HG03064 (cell line): ENCODE measurements at regions not wholly inside any gene's neighbourhood (a gene's known extent, or its start where the extent isn't known, plus 50 kb on each side); places are given as distances from the start of the nearest gene placed in this dataset.
"Not testable (repeated sequence)": the region's sequence is repeated elsewhere in the genome, so short reads cannot be mapped to it uniquely, and the experiment has no call there.

Experiments used
- ATAC-seq: cut with Tn5 transposase; IDR thresholded peaks from one replicate; pipeline ENCODE4 v1.9.1; 2021; ENCODE audit warnings: low read depth; ENCODE audit not compliant: unreplicated experiment

DNA sequence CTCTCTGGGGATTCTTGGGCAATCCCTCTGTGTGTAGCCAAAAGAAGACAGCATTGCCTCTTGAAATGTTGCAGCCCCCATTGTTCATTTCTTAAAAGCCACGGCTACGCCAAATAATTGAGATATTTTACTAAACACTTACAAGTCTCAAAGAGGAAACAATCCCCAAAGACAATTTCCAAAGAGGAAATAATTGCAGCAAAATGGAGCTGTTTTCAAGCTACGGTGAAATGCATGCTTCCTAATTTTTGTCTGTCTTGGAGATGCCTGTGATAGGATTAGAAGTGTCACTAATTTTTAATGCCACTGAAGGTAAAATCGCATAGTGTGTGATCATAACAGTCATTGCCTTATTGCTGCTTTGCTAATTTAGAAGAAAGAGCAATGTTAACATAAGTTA, 72.9 kb upstream of the NAMPT start:
- ATAC-seq, result no peak

DNA sequence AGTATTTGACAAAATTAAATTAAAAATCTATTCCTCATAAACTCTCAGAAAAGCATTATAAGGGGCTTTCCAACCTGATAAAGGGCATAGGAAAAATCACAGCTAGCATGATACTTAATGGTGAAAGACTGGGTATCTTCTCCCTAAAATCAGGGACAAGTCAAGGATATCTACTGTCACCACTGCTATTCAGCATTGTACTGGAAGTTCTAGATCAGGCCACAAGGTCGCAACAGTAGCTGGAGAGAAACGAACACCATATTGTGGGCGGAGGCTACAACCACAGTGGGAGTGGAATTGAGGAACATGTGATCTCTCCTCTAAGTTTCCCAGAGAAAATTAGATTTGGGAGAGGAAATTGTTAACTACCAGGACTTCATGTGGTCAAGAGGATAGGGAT, 70.0 kb upstream of the NAMPT start:
- ATAC-seq, result no peak

DNA sequence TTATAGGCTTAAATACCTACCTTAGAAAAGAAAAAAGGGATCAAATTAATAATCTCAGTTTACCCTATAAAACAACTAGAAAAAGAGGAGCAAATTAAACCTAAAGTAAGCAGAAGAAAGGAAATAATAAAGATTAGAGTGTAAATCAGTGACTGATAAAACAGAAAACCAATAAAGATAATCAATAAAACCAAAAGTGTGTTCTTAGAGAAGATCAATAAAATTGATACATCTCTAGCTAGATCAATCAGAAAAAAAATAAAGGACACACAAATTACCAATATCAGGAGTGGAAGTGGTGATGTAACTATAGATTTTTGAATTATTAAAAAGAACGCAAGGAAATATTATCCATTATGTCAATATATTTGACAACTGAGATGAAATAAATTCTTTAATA, 69.2 kb upstream of the NAMPT start:
- ATAC-seq, result no peak

DNA sequence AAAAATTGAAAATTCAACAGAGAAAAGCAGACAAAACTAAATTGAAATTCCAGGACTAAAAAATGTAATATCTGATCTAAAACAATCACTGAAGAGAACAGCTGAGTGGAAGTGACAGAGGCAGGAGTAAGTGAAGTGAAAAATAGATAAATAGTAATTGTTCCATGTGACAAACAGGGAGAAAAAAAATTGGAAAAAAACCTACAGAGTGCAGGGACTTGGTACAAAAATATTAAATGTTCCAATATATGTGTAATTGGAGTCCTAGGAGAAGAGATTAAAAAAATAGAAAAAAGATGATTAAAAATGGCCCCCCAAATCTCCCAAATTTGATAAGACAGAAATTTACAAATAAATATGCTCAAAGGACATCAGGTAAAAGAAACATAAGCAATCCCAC, 63.4 kb upstream of the NAMPT start:
- no peak for ATAC-seq

DNA sequence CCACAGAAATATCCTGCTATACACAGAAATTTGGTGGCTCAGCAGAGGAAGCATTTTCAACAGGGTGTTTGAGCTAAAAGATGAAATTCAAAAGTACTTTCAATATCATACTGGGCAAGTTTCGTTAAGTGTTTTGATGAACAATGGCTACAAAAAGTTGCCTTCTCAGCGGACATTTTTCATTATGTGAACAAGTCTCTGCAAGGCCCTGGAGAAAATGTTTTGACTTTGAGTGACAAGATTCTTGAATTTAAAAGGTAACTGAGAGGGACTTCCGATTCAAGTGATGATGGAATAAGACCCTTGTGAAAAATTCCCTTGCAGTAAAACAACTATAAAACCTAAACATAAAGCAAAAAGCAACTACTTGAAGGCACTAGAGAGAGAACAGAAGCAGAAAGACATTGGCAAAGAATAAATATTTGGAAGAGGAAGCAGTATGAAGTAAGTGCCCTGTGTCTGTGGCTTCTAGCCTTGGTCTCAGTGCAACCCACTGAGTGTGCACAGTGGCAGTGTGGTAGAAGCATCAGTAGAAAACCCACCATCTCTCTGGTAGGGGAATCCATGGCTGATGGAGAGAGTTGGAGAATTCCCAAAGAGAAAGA, 62.5 kb upstream of the NAMPT start:
- no peak for ATAC-seq

DNA sequence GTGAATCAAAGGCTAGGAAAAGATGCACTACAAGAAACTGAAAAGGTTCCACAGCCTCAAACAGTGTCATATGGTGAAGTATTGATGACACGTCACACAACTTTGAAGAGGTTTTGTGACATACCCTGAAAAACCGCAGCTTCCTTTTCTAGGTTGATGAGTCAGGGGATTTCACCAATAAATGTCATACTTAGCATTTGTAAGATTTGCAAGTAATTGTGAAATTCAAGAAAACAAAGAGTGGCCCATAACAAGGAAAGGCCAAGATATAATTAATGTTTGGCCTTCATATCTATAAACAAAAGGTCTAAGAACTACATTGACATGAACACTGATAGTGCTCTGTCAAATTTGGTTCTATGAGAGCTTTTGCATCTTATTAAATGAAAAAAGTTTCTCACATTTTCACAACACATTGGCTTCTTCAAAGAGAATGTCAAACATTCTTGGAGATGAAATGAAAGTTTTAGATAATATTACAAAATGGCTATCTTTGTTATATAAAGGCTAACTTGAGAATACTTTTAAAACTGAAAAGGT, 62.0 kb upstream of the NAMPT start:
- ATAC-seq, result peak; percentile 91

DNA sequence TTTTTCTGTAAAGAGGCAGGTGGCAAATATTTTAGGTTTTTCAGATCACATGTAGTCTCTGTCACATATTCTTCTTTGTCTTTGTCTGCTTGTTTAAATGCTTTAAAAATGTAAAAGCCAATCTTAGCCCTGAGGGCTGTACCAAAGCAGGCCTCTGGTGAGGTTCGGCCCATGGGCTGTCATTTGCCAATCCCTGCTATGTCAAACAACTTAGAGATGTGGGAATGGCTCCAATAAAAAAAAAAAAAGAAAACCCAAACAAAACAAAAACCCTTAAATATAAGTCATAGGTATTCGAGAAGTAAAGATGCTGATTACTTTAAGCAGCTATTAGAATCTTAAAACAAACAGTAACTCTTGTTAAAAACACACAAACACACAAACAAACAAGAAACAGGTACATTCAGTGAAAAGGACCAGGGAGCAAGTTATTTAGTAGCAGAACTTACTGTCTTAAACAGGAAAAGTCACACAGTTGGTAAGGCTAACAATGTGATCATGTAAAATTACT, 61.4 kb upstream of the NAMPT start:
- ATAC-seq, result no peak

DNA sequence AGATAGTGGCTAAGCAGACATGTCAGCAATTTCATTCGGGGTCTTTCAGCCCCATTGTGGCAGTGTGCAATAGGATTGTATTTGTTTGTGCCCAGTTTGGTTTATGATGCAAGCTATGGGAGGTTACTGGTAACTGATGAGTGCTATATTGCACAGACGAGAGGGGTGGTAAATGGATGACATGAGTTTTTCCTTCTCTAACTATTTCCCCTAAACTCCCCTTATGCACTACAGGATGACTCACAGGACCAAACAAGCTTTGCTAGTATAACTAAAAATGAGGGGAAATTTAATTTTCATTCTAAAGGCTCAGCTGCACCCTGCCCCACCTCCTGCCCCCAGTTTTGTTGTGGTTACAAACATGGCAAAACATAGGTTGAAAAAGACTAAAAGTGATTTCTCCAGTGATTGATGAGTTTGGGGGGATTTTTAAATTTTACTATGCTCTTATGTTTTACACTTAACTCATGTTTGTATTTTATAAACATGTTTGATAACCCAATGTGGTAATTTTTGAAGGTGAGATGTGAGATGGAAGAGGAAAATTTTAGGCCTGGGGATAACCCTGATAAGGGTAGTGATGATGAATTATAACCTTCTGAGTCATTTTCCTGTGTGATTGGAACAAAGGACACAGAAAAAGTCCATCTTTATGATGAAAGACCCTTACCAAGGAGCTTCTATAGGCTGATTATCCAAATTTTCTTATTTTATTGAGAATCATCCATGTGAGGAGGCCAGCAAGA, 60.8 kb upstream of the NAMPT start:
- no peak for ATAC-seq

DNA sequence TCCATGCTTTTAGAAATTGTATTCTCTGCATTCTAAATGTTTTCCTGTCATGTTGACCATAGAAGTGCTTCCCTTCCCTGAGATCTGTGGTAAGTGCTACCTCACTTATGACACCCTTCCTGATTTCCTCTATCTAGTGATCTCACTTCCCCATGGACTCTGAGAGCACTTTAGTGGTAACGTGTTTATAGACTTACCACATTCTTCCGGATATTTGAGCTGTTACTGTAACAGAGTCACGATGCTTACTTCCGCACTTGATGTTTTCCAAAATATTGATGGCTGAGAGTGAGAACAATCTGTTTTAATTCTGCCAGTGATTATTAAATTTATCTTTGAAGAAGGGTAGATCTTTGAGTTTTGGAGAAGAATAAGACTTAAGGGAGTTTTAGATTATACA, 60.1 kb upstream of the NAMPT start:
- no peak for ATAC-seq

DNA sequence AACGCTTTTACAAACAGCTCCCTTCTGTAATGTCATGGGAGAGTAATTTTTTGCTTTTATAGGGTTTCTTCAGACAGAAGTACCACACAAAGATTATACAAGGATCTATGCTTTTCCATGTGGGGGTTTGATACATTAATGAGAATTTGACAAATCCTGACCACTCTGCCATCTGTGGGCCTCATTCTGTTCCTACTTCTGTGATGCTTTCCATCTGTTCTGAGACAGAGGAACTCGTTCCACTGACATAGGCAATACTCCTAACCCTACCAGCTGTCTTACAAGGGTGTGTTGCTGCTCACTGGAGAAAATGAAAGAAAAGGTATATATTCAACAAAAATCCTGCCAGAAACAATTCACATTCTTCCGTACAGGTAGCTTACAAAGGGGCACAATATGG, 59.4 kb upstream of the NAMPT start:
- ATAC-seq, result no peak

DNA sequence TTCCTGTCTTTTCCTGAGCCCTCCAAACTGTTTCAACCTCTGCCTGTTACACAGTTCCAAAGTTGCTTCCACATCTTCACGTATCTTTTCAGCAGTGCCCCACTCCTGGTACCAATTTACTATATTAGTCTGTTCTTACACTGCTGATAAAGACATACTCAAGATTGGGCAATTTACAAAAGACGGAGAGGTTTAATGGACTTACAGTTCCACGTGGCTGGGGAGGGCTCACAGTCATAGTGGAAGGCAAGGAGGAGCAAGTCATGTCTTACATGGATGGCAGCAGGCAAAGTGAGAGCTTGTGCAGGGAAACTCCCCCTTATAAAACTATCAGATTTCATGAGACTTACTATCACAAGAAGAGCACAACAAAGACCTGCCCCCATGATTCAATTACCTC, 57.3 kb upstream of the NAMPT start:
- ATAC-seq, result not testable (repeated sequence)

DNA sequence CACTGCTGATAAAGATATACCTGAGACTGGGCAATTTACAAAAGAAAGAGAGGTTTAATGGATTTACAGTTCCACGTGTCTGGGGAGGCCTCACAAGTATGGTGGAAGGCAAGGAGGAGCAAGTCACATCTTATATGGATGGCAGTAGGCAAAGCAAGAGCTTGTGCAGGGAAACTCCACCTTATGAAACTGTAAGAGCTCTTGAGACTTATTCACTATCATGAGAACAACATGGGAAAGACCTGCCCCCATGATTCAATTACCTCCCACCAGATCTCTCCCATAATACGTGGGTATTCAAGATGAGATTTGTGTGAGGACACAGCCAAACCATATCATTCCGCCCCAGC, 55.4 kb upstream of the NAMPT start:
- ATAC-seq, result not testable (repeated sequence)

DNA sequence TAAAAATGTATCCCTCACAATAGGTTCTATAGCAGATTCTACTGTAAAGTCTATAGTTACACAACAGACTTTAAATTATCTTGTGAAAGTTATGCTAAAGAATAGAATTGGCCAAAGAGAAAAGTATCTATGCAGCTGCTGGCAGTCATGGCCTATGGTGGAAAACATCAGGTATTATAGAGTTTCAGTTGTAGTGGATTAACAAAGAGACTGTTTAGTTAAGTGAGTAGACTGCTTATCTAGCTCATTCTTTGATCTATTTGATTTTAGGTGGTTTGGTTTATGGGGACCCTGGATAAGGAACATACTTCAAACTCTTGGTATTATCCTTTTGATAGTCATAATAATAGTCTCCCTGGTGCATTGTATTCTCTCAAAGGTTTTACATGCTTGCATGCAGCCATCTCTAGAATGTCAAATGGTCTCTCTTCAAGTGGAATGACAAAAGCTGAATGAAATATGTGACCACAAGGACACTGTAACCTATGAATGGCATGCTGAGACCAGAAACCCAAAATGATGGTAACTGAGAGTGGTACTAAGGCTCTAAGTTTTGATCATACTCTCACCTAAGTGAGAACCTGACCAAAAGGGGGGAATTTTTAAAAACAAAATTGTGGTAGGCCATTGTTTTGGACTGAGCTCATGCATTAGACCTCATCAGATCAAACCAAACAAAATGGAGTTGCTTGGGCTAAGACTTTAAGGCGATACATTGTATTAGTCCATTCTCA, 54.9 kb upstream of the NAMPT start:
- no peak for ATAC-seq

DNA sequence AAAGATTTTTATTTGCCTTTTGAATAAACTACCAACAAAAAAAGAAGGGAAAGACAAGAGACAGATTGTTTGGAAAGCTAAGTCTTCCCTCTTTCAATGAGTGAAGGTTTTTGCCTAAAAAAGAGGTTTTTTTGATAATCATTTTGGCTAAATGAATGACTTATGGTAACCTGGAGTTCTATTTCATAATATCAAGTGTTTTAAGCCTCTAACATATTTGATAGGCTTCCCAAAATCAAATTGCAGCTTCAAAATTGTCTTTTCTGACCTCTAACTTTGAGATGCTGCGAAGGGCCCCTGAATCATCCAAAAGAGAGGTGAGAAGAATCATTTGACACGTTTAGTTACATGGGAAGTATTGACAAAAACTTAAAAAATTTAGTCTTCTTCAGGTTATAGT, 53.0 kb upstream of the NAMPT start:
- ATAC-seq, result no peak

DNA sequence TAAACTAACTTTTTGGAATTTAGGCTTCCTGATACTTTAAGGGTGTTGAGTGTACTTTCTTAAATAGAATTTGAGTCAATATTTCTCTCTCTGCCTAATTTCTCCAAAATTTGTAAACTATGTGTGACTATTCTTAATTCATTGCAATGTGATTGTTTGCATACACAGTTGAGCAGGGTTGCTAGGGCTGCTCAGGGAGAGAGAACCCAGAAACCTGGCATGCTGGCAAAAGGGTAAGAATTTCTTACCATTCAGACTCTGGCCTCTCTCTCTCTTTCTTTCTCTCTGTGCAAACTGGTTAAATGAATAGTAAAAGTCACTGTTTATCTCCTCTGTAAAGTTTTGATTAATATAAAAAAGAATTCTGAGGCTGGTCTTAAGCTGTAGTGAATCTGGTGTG, 51.0 kb upstream of the NAMPT start:
- ATAC-seq, result no peak
